Peyer's patch (tissue), 4 donors: ENCODE measurements at regions not wholly inside any gene's neighbourhood (a gene's known extent, or its start where the extent isn't known, plus 50 kb on each side); places are given as distances from the start of the nearest gene placed in this dataset.
A peak's percentile ranks its signal among the peaks of the same experiment; 100 is the strongest.

Experiments
- DNase-seq, 3 donors: peaks; one replicate each; pipeline ENCODE4 v3.0.0-alpha.2; 2017 to 2019
- H3K27ac ChIP-seq, 4 donors: fragments of 200-600 bp; sonication (generic); one replicate each; pipeline ENCODE4 v1.5.1; 2016 to 2019
- H3K27me3 ChIP-seq, 2 donors: fragments of 200-600 bp; sonication (generic); one replicate each; pipeline ENCODE4 v1.5.1; 2019
- H3K36me3 ChIP-seq, 3 donors: fragments of 200-600 bp; sonication (generic); one replicate each; pipeline ENCODE4 v1.5.1; 2016 to 2019
- H3K4me1 ChIP-seq, 4 donors: fragments of 200-600 bp; sonication (generic); one replicate each; pipeline ENCODE4 v1.5.1; 2016 to 2019
- H3K4me3 ChIP-seq, 4 donors: fragments of 200-600 bp; sonication (generic); 1 replicate in 3 of 4; 2 replicates in 1 of 4; pipeline ENCODE4 v1.5.1; 2016 to 2019; ENCODE audit warnings: mild to moderate bottlenecking in 1 of 4
- H3K9me3 ChIP-seq, 4 donors: fragments of 200-600 bp; sonication (generic); one replicate each; pipeline ENCODE4 v1.5.1; 2016 to 2019; ENCODE audit warnings: mild to moderate bottlenecking in 1 of 4
- POLR2A ChIP-seq, 2 donors: fragments of 450-650 bp; IDR thresholded peaks; one replicate each; pipeline ENCODE4 v1.5.1; 2017; ENCODE audit warnings: antibody characterized with exemption in 2 of 2, mild to moderate bottlenecking in 2 of 2, moderate library complexity in 2 of 2
- TF ChIP-seq, protein P1 (sequence below), 6 experiments: fragments of 450-650 bp in 4 of 6; fragments of 200-600 bp in 2 of 6; sonication (generic) in 1 of 6; IDR thresholded peaks; one replicate each; pipeline ENCODE4 v1.5.1; 2017 to 2019; ENCODE audit warnings: antibody characterized with exemption in 6 of 6, mild to moderate bottlenecking in 3 of 6, moderate library complexity in 1 of 6

DNA sequence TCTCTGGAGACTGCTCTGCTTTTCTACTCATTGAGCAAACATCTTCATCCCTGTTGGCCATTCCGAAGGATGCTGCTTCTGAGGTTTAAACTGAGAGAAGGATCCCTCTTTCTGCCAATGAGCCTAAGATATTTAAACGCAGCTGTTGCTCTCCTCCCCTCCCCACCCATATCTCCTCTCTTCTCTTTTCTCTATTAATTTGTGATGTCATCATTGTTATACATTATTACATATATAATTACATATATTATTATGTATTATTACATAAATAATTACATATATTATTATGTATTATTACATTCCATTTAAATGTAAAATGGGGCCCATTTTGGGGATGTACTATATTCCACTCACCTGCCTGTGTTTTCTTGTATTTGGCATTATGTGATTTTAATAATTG lies 82.7 kb upstream of the JUN start:
- Histone ChIP-seq H3K9me3 (no peaks in the 10 kb centered on the region), H3K36me3 (no peaks in the 10 kb centered on the region), H3K27ac (no peak overlapping the region), H3K4me1 (no peaks in the 10 kb centered on the region), H3K4me3 (no peak overlapping the region), H3K27me3 (no peaks in the 10 kb centered on the region)
- TF ChIP-seq, protein P1, sequence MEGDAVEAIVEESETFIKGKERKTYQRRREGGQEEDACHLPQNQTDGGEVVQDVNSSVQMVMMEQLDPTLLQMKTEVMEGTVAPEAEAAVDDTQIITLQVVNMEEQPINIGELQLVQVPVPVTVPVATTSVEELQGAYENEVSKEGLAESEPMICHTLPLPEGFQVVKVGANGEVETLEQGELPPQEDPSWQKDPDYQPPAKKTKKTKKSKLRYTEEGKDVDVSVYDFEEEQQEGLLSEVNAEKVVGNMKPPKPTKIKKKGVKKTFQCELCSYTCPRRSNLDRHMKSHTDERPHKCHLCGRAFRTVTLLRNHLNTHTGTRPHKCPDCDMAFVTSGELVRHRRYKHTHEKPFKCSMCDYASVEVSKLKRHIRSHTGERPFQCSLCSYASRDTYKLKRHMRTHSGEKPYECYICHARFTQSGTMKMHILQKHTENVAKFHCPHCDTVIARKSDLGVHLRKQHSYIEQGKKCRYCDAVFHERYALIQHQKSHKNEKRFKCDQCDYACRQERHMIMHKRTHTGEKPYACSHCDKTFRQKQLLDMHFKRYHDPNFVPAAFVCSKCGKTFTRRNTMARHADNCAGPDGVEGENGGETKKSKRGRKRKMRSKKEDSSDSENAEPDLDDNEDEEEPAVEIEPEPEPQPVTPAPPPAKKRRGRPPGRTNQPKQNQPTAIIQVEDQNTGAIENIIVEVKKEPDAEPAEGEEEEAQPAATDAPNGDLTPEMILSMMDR (IDR thresholded peaks at IDR 0.05): no peak
- TF ChIP-seq POLR2A (IDR thresholded peaks at IDR 0.05): no peak
- DNase-seq: no peak

DNA sequence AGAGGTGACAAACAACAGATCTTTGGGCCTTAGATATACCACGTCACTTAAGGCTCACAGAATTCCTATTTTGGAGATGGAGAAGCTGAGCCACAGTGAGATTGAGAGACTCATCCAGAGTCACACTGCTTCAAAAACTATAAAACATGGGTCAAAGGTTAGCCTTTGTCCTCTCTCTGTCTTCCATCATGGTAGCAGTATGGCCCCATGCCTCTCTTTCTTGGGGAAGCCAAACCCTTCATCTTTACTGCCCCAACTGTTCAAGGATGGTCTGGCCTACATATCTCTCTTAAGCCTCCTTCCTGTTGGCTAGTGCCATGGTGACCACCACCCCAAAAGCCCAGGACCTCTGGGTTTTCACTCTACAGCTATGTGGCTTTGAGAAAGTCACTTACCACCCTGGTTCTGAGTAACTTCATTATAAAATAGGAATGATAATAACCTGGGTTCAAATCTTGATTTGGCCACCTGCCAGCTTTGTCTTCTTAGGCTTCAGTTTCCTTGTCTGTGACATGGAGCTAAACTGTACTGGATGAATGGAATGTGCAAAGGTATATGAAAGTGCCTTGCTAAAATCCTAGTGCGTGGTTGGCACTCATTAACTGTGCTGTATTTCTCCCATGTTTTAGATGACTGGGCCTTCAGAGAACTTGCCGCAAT lies 85.9 kb upstream of the JUN start:
- H3K27me3 ChIP-seq: no peaks in the 10 kb centered on the region
- no peak overlapping the region for H3K4me3 ChIP-seq
- no peak for TF ChIP-seq POLR2A (IDR thresholded peaks at IDR 0.05)
- TF ChIP-seq, protein P1 (IDR thresholded peaks at IDR 0.05): no peak
- H3K36me3 ChIP-seq: no peaks in the 10 kb centered on the region
- no peak for DNase-seq
- no peaks in the 10 kb centered on the region for H3K9me3 ChIP-seq
- no peak overlapping the region for H3K27ac ChIP-seq
- H3K4me1 ChIP-seq: peaks cover 0 to 6% (median 0%) of the 10 kb centered on the region in 4 donors

DNA sequence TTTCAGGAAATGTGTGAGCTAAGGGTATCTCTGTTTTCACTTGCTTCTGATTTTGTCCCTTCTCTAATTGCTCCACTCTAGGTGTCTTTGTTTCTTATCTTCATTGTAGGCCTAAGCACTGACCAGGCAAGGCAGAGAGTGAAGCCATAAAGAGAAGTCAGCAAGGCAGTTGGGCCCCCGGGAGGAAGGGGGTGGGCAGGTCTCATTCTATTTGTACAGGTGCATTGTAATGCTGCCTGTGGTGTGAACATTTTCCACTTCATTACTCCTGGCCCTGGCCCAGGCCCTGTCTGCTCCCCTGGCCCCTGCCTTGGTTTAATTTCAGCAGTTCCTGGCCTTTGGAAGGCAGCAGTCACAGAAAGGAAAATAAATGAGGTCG lies 86.4 kb upstream of the JUN start:
- peaks cover 0 to 11% (median 0%) of the 10 kb centered on the region in 4 donors for H3K4me1 ChIP-seq
- no peak for DNase-seq
- H3K4me3 ChIP-seq: no peak overlapping the region
- H3K36me3 ChIP-seq: no peaks in the 10 kb centered on the region
- no peaks in the 10 kb centered on the region for H3K9me3 ChIP-seq
- H3K27ac ChIP-seq: no peak overlapping the region
- no peak for TF ChIP-seq POLR2A (IDR thresholded peaks at IDR 0.05)
- TF ChIP-seq, protein P1 (IDR thresholded peaks at IDR 0.05): no peak
- no peaks in the 10 kb centered on the region for H3K27me3 ChIP-seq

DNA sequence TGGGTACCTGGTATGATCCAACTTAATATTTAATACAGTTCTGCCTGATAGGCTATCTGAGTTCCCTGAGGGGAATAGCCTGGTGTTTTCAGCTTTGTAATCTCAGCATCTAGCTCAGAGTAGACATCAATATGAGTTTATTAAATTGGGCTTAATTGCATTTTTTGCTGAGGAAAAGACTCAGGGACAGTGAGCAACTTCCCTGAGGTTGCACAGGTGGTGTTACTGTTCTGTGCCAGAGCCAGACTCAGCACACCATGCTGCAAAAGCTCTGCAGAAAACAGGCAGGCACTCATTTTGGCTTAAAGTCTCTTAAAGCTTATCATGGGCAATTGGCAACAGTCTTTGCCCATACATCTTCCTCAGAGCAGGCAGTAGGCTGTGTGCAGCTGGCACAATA lies 90.5 kb upstream of the JUN start:
- Histone ChIP-seq H3K4me3 (no peak overlapping the region), H3K4me1 (peaks cover 0 to 14% (median 0%) of the 10 kb centered on the region in 4 donors), H3K27me3 (no peaks in the 10 kb centered on the region), H3K36me3 (no peaks in the 10 kb centered on the region), H3K27ac (peak overlapping the region in 2 of 4 donors; percentile 32 to 38), H3K9me3 (no peaks in the 10 kb centered on the region)
- TF ChIP-seq, protein P1 (IDR thresholded peaks at IDR 0.05): no peak
- no peak for TF ChIP-seq POLR2A (IDR thresholded peaks at IDR 0.05)
- DNase-seq: no peak

DNA sequence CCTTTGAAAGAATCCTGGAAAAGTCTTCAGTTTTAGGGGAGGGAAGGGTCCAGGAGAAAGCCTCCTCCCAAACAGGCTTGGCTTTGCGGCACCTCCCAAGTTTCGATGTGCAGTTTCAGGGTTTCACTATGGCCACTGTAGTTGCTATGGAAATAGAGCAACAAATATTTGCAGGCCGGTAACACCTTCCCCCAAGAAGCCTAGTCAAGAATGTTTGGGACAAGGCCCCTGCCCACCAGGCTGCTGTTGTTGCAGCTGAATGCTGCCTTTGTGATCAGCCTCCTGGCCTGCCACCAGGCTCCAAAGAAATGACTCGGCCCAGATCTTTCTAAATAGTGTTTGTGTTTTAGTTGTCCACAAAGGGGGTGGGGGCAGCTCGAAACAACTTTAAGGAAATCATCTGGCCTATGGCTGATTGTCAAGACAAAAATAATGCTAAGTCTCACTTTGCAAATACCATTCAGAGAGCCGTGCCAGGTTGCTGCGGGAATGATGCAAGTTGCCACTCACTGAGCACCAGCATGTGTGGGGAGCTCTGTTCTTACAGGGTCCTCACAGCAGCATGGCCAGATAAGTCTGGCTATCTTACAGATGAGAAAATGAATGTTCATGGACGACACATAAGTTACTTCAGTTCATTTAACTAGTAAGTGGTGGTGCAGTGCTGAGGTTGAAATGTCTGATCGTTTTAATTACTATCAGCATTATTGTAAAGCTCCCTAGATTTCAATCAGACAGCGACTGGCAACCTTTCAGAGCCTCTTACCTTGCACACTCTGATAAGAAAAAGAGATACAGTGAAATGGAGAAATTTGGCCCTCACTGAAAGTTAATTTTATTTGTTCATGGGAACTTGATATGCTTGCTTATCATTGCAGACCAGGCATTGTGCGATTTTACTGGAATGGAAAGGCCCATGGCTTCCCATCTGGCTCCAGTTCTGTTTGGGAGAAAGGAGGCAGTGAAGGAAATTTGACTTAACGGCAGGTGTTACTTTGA lies 91.2 kb upstream of the JUN start:
- H3K27ac ChIP-seq: peak overlapping the region in 2 of 4 donors; percentile 32 to 38
- peaks cover 0 to 14% (median 0%) of the 10 kb centered on the region in 4 donors for H3K4me1 ChIP-seq
- H3K9me3 ChIP-seq: no peaks in the 10 kb centered on the region
- H3K36me3 ChIP-seq: no peaks in the 10 kb centered on the region
- no peak for DNase-seq
- H3K4me3 ChIP-seq: no peak overlapping the region
- TF ChIP-seq, protein P1 (IDR thresholded peaks at IDR 0.05): no peak
- TF ChIP-seq POLR2A (IDR thresholded peaks at IDR 0.05): no peak
- no peaks in the 10 kb centered on the region for H3K27me3 ChIP-seq
